C4-2B (cell line): ENCODE measurements at regions not wholly inside any gene's neighbourhood (a gene's known extent, or its start where the extent isn't known, plus 50 kb on each side); places are given as distances from the start of the nearest gene placed in this dataset.

Experiments used
- H3K27ac ChIP-seq: fragments of 450-650 bp; 2 replicates; pipeline ENCODE4 v1.5.1; 2017
- ZFX ChIP-seq: fragments of 450-650 bp; IDR thresholded peaks from 2 replicates; pipeline ENCODE4 v1.6.1; 2017
- TF ChIP-seq, protein P1 (sequence below): fragments of 450-650 bp; conservative IDR thresholded peaks from 2 replicates; pipeline ENCODE4 v1.5.1; 2017; ENCODE audit warnings: mild to moderate bottlenecking

- TF ChIP-seq, protein P1, sequence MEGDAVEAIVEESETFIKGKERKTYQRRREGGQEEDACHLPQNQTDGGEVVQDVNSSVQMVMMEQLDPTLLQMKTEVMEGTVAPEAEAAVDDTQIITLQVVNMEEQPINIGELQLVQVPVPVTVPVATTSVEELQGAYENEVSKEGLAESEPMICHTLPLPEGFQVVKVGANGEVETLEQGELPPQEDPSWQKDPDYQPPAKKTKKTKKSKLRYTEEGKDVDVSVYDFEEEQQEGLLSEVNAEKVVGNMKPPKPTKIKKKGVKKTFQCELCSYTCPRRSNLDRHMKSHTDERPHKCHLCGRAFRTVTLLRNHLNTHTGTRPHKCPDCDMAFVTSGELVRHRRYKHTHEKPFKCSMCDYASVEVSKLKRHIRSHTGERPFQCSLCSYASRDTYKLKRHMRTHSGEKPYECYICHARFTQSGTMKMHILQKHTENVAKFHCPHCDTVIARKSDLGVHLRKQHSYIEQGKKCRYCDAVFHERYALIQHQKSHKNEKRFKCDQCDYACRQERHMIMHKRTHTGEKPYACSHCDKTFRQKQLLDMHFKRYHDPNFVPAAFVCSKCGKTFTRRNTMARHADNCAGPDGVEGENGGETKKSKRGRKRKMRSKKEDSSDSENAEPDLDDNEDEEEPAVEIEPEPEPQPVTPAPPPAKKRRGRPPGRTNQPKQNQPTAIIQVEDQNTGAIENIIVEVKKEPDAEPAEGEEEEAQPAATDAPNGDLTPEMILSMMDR = no peak
- TF ChIP-seq ZFX = no peak
- no peak overlapping the region for H3K27ac ChIP-seq
These were observed 103.2 kb upstream of the SIX3 start for GRCh38 chr2:44838116-44838790.

GRCh38 chr2:44839370-44839769 is 102.1 kb upstream of the SIX3 start:
- no peak for TF ChIP-seq ZFX
- TF ChIP-seq, protein P1 = no peak
- peak overlapping the region; percentile 31; the same call in 1 of the 2 replicates for H3K27ac ChIP-seq

- peak overlapping the region; percentile 31; the same call in 1 of the 2 replicates for H3K27ac ChIP-seq
- TF ChIP-seq, protein P1 = no peak
- TF ChIP-seq ZFX = no peak
These were observed 101.6 kb upstream of the SIX3 start for GRCh38 chr2:44839771-44840502.

DNA sequence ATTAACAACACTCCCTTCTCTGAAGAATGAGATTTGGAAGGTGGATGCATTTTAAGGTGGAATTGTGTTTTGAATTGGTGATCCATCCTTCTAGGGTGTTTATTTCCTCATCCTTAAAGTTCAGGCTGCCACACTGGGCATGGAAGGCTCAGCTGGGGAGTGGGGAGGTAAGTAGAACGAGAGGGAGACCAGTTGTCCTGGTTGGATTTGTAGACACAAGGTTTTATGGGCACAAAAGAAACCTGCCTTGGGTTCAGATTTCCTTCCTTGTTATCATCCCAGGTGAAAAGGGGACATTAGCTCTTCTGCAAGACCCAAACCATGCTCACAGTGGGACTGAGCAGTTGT is 101.0 kb upstream of the SIX3 start:
- no peak for TF ChIP-seq ZFX
- TF ChIP-seq, protein P1 = no peak
- peak overlapping the region; percentile 31; the same call in 1 of the 2 replicates for H3K27ac ChIP-seq

DNA sequence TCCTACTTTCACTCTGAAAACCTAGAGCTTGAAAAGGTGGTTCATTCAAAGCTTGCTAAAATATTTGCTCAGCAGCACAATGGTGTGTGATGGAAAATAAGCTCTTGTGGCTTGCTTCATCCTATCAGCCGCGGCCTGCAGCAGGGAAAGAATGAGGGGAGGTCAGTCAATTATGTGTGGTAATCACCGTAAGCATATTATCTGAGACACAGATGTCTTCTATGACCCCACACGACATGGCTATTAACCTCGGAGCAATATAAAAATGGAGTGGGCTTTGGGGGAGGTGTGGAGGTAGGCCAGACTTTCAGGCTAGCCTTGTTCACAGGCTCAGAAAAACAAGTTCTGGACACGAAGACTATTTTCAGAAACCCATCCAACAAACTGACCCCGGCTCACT is 98.4 kb upstream of the SIX3 start:
- no peak for TF ChIP-seq ZFX
- TF ChIP-seq, protein P1 = no peak
- H3K27ac ChIP-seq = no peak overlapping the region

- TF ChIP-seq, protein P1 = no peak
- TF ChIP-seq ZFX = no peak
These were observed 97.7 kb upstream of the SIX3 start for GRCh38 chr2:44843641-44844310.

More at GRCh38 chr2:44843641-44844310, 97.7 kb upstream of the SIX3 start:
- no peak overlapping the region for H3K27ac ChIP-seq
